ENCODE measurements at regions not wholly inside any gene's neighbourhood (a gene's known extent, or its start where the extent isn't known, plus 50 kb on each side); places are given as distances from the start of the nearest gene placed in this dataset.

DNA sequence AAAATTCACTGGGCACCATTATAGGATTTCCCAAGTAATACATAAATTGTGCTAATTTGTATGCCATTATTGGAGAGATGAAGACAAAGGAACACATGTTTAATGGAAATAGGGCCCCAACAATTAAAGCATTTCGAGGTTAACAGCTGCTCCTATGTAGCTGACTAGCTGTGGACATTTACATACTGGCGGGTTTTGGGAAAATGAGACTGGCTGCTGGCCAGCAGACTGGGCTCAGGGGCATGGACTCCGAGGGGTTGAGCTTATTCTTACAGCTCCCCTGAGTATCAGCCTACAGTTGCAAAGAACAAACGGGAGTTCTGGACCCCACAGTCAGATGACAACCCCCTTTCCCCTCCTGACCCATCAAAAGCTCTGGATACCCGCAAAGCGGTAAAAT, 91.9 kb upstream of the MYO3A start:
- no peak overlapping the region for H3K27ac ChIP-seq (ENCODE audit: low read depth, low read length)
- no peak overlapping the region for H3K4me3 ChIP-seq (ENCODE audit: extremely low read depth in 1 of 4, insufficient read depth in 2 of 4, low read depth in 3 of 4, low read length in 4 of 4)
- H3K4me2 ChIP-seq (ENCODE audit: insufficient read depth in 1 of 2, low read depth in 2 of 2, low read length in 2 of 2) = no peak overlapping the region
- no peak overlapping the region for H2BK12ac ChIP-seq (ENCODE audit: low read depth, low read length)
- H2BK120ac ChIP-seq (replicated peaks; ENCODE audit: low read depth, low read length) = no peak overlapping the region
- WGBS, 2 experiments (ENCODE audit: extremely low coverage in 1 of 2, insufficient coverage in 1 of 2, insufficient read length in 1 of 2, insufficient replicate concordance in 2 of 2, low coverage in 1 of 2, low lambda C conversion rate in 2 of 2, missing lambda C conversion rate in 1 of 2) = 92% methylated on average over 6 of the region's 6 CpGs; no CpG with 5 or more reads in 1 of the 2 experiments
- no peak overlapping the region for H3K56ac ChIP-seq (replicated peaks; ENCODE audit: insufficient read length, low read depth, low read length)
- DNase-seq (ENCODE audit: low read depth in 1 of 2, low spot score in 2 of 2) (no peak), FAIRE-seq (no peak)
- H3K79me2 ChIP-seq (ENCODE audit: control insufficient read depth in 1 of 2, insufficient read depth in 2 of 2, low read length in 2 of 2) = no peaks in the 10 kb centered on the region
- H2BK20ac ChIP-seq (ENCODE audit: low read length) = no peak overlapping the region
- H3K36me3 ChIP-seq (ENCODE audit: control insufficient read depth in 2 of 4, insufficient read depth in 4 of 4, low read length in 3 of 4) = no peaks in the 10 kb centered on the region
- H3K4me1 ChIP-seq (replicated peaks in 1 of 4; ENCODE audit: control insufficient read depth in 3 of 4, insufficient read depth in 4 of 4, low read length in 3 of 4) = no peaks in the 10 kb centered on the region
- POLR2A ChIA-PET (ENCODE audit: partially characterized antibody) = no interaction called here
- CTCF ChIA-PET (ENCODE audit: partially characterized antibody) = interaction anchor here (0.6 to 1.8 kb wide), 5 partner anchors 10 to 427 kb away, joined by 3 to 4 read pairs (median 3); no protein-coding TSS in a partner anchor
- no peaks in the 10 kb centered on the region for H3K9me3 ChIP-seq (ENCODE audit: insufficient read depth in 2 of 2, low read depth in 1 of 2, low read length in 1 of 2)
- no peak overlapping the region for H2AK5ac ChIP-seq (ENCODE audit: low read depth, low read length)
- no peak overlapping the region for H4K5ac ChIP-seq (ENCODE audit: insufficient read length, low read depth, low read length)
- H4K20me1 ChIP-seq (replicated peaks in 1 of 2; ENCODE audit: control insufficient read depth in 1 of 2, insufficient read depth in 2 of 2, low read length in 2 of 2) = no peaks in the 10 kb centered on the region
- no peak overlapping the region for H3K18ac ChIP-seq (ENCODE audit: extremely low read depth, low read length)
- no peak overlapping the region for H2BK15ac ChIP-seq (ENCODE audit: low read length)
- H3K14ac ChIP-seq (ENCODE audit: insufficient read length) = no peak overlapping the region
- H3K9ac ChIP-seq (replicated peaks in 1 of 4; ENCODE audit: extremely low read depth in 1 of 4, low read depth in 3 of 4, low read length in 3 of 4) = no peak overlapping the region
- H2AFZ ChIP-seq (ENCODE audit: low read length) = no peak overlapping the region
- H3K27me3 ChIP-seq (replicated peaks in 1 of 4; ENCODE audit: control insufficient read depth in 3 of 4, extremely low read depth in 1 of 4, insufficient read depth in 3 of 4, low read length in 3 of 4) = no peaks in the 10 kb centered on the region
- no peak overlapping the region for H3K23ac ChIP-seq (ENCODE audit: insufficient read length)
- TF ChIP-seq, protein P1, sequence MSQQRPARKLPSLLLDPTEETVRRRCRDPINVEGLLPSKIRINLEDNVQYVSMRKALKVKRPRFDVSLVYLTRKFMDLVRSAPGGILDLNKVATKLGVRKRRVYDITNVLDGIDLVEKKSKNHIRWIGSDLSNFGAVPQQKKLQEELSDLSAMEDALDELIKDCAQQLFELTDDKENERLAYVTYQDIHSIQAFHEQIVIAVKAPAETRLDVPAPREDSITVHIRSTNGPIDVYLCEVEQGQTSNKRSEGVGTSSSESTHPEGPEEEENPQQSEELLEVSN (IDR thresholded peaks at IDR 0.05) = no peak
- TF ChIP-seq RBBP5 (IDR thresholded peaks at IDR 0.05; ENCODE audit: borderline replicate concordance, low read depth, low read length) (no peak), SRF (IDR thresholded peaks at IDR 0.05; ENCODE audit: low read depth, low read length) (no peak), MAFK (IDR thresholded peaks at IDR 0.05; ENCODE audit: low read depth, low read length) (no peak), TCF12 (IDR thresholded peaks at IDR 0.05; ENCODE audit: low read depth, low read length) (no peak)
- H3K23me2 ChIP-seq (ENCODE audit: low read depth, low read length) = no peaks in the 10 kb centered on the region
- H3K4ac ChIP-seq (replicated peaks; ENCODE audit: insufficient read length, low read depth, low read length) = no peak overlapping the region
- no peak overlapping the region for H4K91ac ChIP-seq (replicated peaks; ENCODE audit: insufficient read length, low read length)
- no peak overlapping the region for H2BK5ac ChIP-seq (ENCODE audit: low read depth, low read length)
- no peaks in the 10 kb centered on the region for H3K79me1 ChIP-seq (ENCODE audit: low read depth, low read length)
- H4K8ac ChIP-seq (ENCODE audit: extremely low read depth, insufficient read depth, low read length) = no peak overlapping the region
